Fibroblast of skin of right quadriceps (primary cell): ENCODE measurements at regions not wholly inside any gene's neighbourhood (a gene's known extent, or its start where the extent isn't known, plus 50 kb on each side); places are given as distances from the start of the nearest gene placed in this dataset.

ENCODE experiments used
- DNase-seq: peaks from one replicate; pipeline ENCODE4 v3.0.0-alpha.2; 2013

- no peak for DNase-seq
These were observed 99.7 kb upstream of the NCKAP5 start for GRCh38 chr2:133667968-133668367.

- no peak for DNase-seq
These were observed 100.3 kb upstream of the NCKAP5 start for GRCh38 chr2:133668547-133668946.

- DNase-seq: no peak
These were observed 105.1 kb upstream of the NCKAP5 start for GRCh38 chr2:133673305-133673905.

- DNase-seq: no peak
These were observed 105.8 kb upstream of the NCKAP5 start for GRCh38 chr2:133674066-133674432.

GRCh38 chr2:133674433-133675331 lies 106.4 kb upstream of the NCKAP5 start:
- DNase-seq: peak; percentile 95

GRCh38 chr2:133676392-133677130 lies 108.3 kb upstream of the NCKAP5 start:
- peak; percentile 91 for DNase-seq

- DNase-seq: no peak
These were observed 112.2 kb upstream of the NCKAP5 start for GRCh38 chr2:133680343-133681049.

- DNase-seq: no peak
These were observed 114.1 kb upstream of the NCKAP5 start for GRCh38 chr2:133682347-133682746.

GRCh38 chr2:133682906-133683305 lies 114.6 kb upstream of the NCKAP5 start:
- no peak for DNase-seq

GRCh38 chr2:133685636-133686215 lies 117.5 kb upstream of the NCKAP5 start:
- DNase-seq: no peak

- DNase-seq: no peak
These were observed 122.5 kb upstream of the NCKAP5 start for GRCh38 chr2:133690780-133691179.

GRCh38 chr2:133691336-133691735 lies 123.1 kb upstream of the NCKAP5 start:
- DNase-seq: no peak

- DNase-seq: no peak
These were observed 137.0 kb upstream of the NCKAP5 start for GRCh38 chr2:133705287-133705686.

GRCh38 chr2:133710613-133711012 lies 142.3 kb upstream of the NCKAP5 start:
- DNase-seq: peak; percentile 42

GRCh38 chr2:133711201-133711600 lies 142.9 kb upstream of the NCKAP5 start:
- no peak for DNase-seq

- no peak for DNase-seq
These were observed 143.5 kb upstream of the NCKAP5 start for GRCh38 chr2:133711806-133712205.

GRCh38 chr2:133712369-133712768 lies 144.1 kb upstream of the NCKAP5 start:
- no peak for DNase-seq

GRCh38 chr2:133713049-133713580 lies 144.9 kb upstream of the NCKAP5 start:
- DNase-seq: no peak

- no peak for DNase-seq
These were observed 147.9 kb upstream of the NCKAP5 start for GRCh38 chr2:133716166-133716565.

GRCh38 chr2:133717497-133717896 lies 149.2 kb upstream of the NCKAP5 start:
- peak; percentile 56 for DNase-seq

GRCh38 chr2:133718688-133719201 lies 150.5 kb upstream of the NCKAP5 start:
- DNase-seq: peak; percentile 96

GRCh38 chr2:133720429-133720828 lies 152.2 kb upstream of the NCKAP5 start:
- no peak for DNase-seq
